Neutrophil (primary cell): ENCODE measurements at regions not wholly inside any gene's neighbourhood (a gene's known extent, or its start where the extent isn't known, plus 50 kb on each side); places are given as distances from the start of the nearest gene placed in this dataset.

Experiments used
- H3K27ac ChIP-seq: fragments of 200-600 bp; sonication (generic); 2 replicates; pipeline ENCODE4 v1.5.1; 2016; ENCODE audit warnings: mild to moderate bottlenecking, moderate library complexity
- H3K27me3 ChIP-seq: fragments of 200-600 bp; sonication (generic); 2 replicates; pipeline ENCODE4 v1.6.0; 2016; ENCODE audit warnings: mild to moderate bottlenecking
- H3K36me3 ChIP-seq: fragments of 200-600 bp; sonication (generic); 2 replicates; pipeline ENCODE4 v1.5.1; 2017
- H3K4me1 ChIP-seq, 2 experiments: fragments of 200-600 bp in 1 of 2; sonication (generic) in 1 of 2; 1 replicate in 1 of 2; 2 replicates in 1 of 2; pipeline versions ENCODE4 v1.5.1 to v1.6.1; 2013 to 2016; ENCODE audit warnings: low read depth in 1 of 2, low read length in 1 of 2, mild to moderate bottlenecking in 1 of 2, moderate library complexity in 1 of 2; ENCODE audit not compliant: control insufficient read depth in 1 of 2, insufficient read depth in 1 of 2
- H3K4me3 ChIP-seq, 2 experiments: fragments of 200-600 bp in 1 of 2; sonication (generic) in 1 of 2; 1 replicate in 1 of 2; 2 replicates in 1 of 2; pipeline ENCODE4 v1.5.1; 2013 to 2016; ENCODE audit warnings: low read depth in 1 of 2, low read length in 1 of 2, mild to moderate bottlenecking in 1 of 2, moderate library complexity in 1 of 2
- H3K9me3 ChIP-seq: fragments of 200-600 bp; sonication (generic); 2 replicates; pipeline ENCODE4 v1.5.1; 2016
- CTCF ChIP-seq: fragments of 200-600 bp; sonication (generic); IDR thresholded peaks from 2 replicates; pipeline ENCODE4 v1.5.1; 2016; ENCODE audit warnings: antibody characterized with exemption

DNA sequence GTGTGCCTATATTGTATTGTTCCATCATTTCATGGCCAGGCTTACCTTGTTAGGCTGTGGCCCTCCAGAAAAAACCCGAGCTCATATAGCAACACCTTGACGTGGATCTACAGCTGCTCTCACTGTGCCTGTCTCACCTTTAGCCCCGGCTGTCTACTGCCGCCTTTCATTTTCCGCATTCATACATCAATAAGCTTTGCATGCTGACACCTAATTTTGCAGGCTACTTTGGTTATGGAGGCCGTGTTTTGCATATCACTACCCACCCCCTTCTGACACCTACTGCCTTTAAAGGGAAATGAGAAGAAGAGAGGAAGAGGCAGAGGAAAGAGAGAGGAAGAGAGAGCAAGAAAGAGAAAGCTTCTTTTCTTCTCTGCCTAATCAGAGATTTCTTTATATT is 702.9 kb downstream of the BCL11A start:
- Histone ChIP-seq H3K9me3 (no peaks in the 10 kb centered on the region), H3K4me1 (no peaks in the 10 kb centered on the region), H3K4me3 (no peak overlapping the region), H3K27me3 (no peaks in the 10 kb centered on the region), H3K36me3 (no peaks in the 10 kb centered on the region), H3K27ac (no peak overlapping the region)
- no peak for TF ChIP-seq CTCF

GRCh38 chr2:59833941-59834340 is 719.5 kb downstream of the BCL11A start:
- H3K27ac ChIP-seq: no peak overlapping the region
- H3K9me3 ChIP-seq: no peaks in the 10 kb centered on the region
- H3K27me3 ChIP-seq: no peaks in the 10 kb centered on the region
- TF ChIP-seq CTCF: no peak
- H3K4me1 ChIP-seq: no peaks in the 10 kb centered on the region
- H3K36me3 ChIP-seq: no peaks in the 10 kb centered on the region
- H3K4me3 ChIP-seq: no peak overlapping the region

- H3K9me3 ChIP-seq: no peaks in the 10 kb centered on the region
- H3K4me1 ChIP-seq: no peaks in the 10 kb centered on the region
These were observed 722.9 kb downstream of the BCL11A start for GRCh38 chr2:59830601-59831000.

GRCh38 chr2:59827677-59828076 is 725.8 kb downstream of the BCL11A start:
- Histone ChIP-seq H3K9me3 (no peaks in the 10 kb centered on the region), H3K27me3 (no peaks in the 10 kb centered on the region)
- TF ChIP-seq CTCF: no peak

More at GRCh38 chr2:59830601-59831000, 722.9 kb downstream of the BCL11A start:
- Histone ChIP-seq H3K27me3 (no peaks in the 10 kb centered on the region), H3K36me3 (no peaks in the 10 kb centered on the region), H3K27ac (no peak overlapping the region), H3K4me3 (no peak overlapping the region)
- TF ChIP-seq CTCF: no peak

DNA sequence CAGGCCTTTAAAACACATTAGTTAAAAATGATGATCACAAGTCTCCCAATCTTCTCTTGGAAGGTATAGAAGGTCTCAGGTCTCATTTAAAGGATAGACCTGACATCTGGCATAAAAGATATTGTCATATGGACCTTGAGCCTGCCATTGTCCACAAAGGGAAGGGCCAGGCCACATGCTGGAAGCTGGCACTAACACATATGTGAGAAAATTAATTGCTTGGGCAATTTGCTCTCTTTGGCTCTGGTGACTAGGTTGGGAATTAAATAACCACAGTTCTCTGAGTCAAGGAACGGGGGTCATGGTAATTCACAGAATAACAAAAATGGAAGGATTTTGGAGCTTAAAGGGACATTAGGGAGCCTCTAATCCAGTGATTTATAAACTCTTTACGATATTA is 727.3 kb downstream of the BCL11A start:
- H3K9me3 ChIP-seq: no peaks in the 10 kb centered on the region
- no peak for TF ChIP-seq CTCF
- no peaks in the 10 kb centered on the region for H3K27me3 ChIP-seq
- H3K4me3 ChIP-seq: no peak overlapping the region
- H3K4me1 ChIP-seq: no peaks in the 10 kb centered on the region
- H3K36me3 ChIP-seq: no peaks in the 10 kb centered on the region
- no peak overlapping the region for H3K27ac ChIP-seq

More at GRCh38 chr2:59827677-59828076, 725.8 kb downstream of the BCL11A start:
- no peak overlapping the region for H3K4me3 ChIP-seq
- no peak overlapping the region for H3K27ac ChIP-seq
- no peaks in the 10 kb centered on the region for H3K36me3 ChIP-seq
- H3K4me1 ChIP-seq: no peaks in the 10 kb centered on the region

- H3K36me3 ChIP-seq: no peaks in the 10 kb centered on the region
- no peak overlapping the region for H3K4me3 ChIP-seq
- no peaks in the 10 kb centered on the region for H3K4me1 ChIP-seq
- no peaks in the 10 kb centered on the region for H3K9me3 ChIP-seq
- TF ChIP-seq CTCF: no peak
- H3K27me3 ChIP-seq: no peaks in the 10 kb centered on the region
- H3K27ac ChIP-seq: no peak overlapping the region
These were observed 729.1 kb downstream of the BCL11A start for GRCh38 chr2:59824314-59824713.
